GM10266 (cell line): ENCODE measurements at regions not wholly inside any gene's neighbourhood (a gene's known extent, or its start where the extent isn't known, plus 50 kb on each side); places are given as distances from the start of the nearest gene placed in this dataset.

Experiments
- DNase-seq: peaks from one replicate; pipeline ENCODE4 v3.0.0; 2012; ENCODE audit errors: extremely low spot score
- TF ChIP-seq, protein P1 (sequence below): IDR thresholded peaks from 2 replicates; pipeline ENCODE4 v1.5.1; 2012; ENCODE audit warnings: mild to moderate bottlenecking, low read depth; ENCODE audit not compliant: control insufficient read depth, insufficient read depth; ENCODE audit errors: missing control alignments

GRCh38 chr18:1892191-1892590, 679.1 kb downstream of the METTL4 start:
- DNase-seq = no peak
- TF ChIP-seq, protein P1, sequence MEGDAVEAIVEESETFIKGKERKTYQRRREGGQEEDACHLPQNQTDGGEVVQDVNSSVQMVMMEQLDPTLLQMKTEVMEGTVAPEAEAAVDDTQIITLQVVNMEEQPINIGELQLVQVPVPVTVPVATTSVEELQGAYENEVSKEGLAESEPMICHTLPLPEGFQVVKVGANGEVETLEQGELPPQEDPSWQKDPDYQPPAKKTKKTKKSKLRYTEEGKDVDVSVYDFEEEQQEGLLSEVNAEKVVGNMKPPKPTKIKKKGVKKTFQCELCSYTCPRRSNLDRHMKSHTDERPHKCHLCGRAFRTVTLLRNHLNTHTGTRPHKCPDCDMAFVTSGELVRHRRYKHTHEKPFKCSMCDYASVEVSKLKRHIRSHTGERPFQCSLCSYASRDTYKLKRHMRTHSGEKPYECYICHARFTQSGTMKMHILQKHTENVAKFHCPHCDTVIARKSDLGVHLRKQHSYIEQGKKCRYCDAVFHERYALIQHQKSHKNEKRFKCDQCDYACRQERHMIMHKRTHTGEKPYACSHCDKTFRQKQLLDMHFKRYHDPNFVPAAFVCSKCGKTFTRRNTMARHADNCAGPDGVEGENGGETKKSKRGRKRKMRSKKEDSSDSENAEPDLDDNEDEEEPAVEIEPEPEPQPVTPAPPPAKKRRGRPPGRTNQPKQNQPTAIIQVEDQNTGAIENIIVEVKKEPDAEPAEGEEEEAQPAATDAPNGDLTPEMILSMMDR = no peak

- TF ChIP-seq, protein P1 = no peak
- DNase-seq = no peak
Observed at GRCh38 chr18:1895456-1896185, 675.7 kb downstream of the METTL4 start.

GRCh38 chr18:1906421-1906820, 664.9 kb downstream of the METTL4 start:
- no peak for DNase-seq
- TF ChIP-seq, protein P1 = no peak

DNA sequence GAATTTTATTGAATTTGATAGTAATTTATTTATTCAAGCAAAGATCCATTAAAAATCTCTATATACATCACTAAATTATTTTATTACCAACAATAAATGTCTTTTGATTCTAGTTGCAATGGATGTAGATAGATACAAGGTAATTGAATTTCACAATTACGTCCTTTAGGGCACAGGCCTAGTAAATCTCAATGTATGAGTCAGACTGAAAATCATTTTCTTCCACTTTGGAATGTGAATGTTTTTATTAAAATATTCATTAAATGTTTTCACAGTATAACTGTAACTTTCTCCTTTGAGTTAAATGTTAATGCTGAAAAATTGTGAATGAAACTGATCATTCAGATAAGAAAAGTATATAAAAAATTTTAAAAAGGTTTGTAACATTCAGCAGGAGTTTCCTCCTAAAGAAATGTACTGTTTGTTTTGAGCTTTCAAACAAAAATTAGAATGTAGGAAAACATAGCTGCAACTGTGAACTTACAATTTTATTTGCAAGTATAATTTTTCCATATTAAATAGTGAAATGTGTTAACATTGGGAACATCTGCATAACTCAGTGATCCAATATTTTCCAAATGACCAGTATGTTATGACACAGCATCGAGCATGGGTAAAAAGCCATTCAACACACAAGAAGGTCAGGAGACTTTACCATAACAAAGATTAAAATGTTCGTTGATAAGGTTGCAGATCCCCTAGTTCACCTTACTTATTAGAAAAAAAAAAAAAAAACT, 663.7 kb downstream of the METTL4 start:
- DNase-seq = no peak
- TF ChIP-seq, protein P1 = no peak

GRCh38 chr18:1914489-1914888, 656.8 kb downstream of the METTL4 start:
- no peak for DNase-seq
- TF ChIP-seq, protein P1 = peak; percentile 23

DNA sequence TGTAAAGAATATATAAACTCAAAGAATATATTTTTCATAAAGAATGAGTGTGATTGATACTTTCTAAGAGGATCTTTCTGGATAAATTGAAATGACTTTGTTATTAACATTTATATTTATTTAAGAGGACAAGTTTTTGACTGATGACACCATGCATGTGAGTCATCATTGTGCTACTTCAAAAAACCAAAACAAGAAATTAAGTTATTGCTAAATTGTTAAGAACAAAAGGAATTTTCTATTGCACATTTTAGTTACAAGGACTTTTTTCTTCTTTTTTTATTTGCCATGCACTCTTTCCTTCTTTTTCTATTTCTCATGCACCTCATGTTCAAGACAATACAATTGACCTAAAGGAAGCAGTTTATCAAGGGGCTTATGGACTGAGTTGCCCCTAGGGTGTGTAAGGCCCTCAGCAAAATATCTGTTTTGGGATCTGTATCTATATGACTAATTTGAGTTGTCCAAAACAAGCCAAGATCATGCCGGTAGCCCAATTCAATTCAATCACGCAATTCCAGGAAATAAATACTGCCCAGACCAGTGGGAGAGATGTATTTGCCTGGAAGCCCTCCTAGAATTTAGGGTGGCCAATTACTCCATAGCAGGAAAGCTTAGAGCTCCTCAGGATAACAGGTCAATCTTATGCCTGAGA, 654.3 kb downstream of the METTL4 start:
- no peak for DNase-seq
- TF ChIP-seq, protein P1 = no peak
